ENCODE measurements at regions not wholly inside any gene's neighbourhood (a gene's known extent, or its start where the extent isn't known, plus 50 kb on each side); places are given as distances from the start of the nearest gene placed in this dataset.

DNA sequence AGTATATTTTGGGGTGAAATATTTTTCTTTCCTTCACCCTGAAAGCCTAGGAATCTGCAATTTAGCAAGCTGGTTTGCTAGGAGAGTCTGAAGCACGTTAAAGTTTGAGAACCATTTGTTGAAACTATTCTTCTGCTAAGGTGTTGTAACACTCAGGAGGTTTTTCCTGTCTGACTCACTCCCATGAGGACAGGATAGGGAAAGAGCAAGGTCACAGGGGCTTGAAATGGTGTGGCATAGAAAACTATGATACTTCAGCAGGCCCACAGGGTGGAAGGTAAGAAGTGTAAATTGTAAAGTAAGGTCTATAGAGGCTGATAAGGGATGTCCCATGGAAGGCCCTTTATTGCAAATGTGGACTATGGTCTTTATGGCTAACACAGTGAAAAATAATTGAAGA, 177.7 kb upstream of the ZC3H15 start:
- Histone ChIP-seq H3K4me3 (ENCODE audit: control extremely low read depth in 1 of 5, extremely low read depth in 1 of 5, insufficient read depth in 1 of 5, low read depth in 2 of 5, low read length in 4 of 5) (no peak overlapping the region), H3K79me2 (ENCODE audit: control insufficient read depth, insufficient read depth, low read length) (no peaks in the 10 kb centered on the region), H3K9ac (ENCODE audit: low read length) (no peak overlapping the region), H3K27me3 (replicated peaks in 1 of 4; ENCODE audit: control extremely low read depth in 1 of 4, control insufficient read depth in 3 of 4, insufficient read depth in 4 of 4, low read length in 3 of 4) (no peaks in the 10 kb centered on the region), H3K9me3 (ENCODE audit: control extremely low read depth in 1 of 3, control insufficient read depth in 2 of 3, insufficient read depth in 1 of 3, low read length in 2 of 3) (peaks cover 0 to 11% (median 8%) of the 10 kb centered on the region in 3 donors), H3K4me2 (replicated peaks; ENCODE audit: low read depth, low read length, poor library complexity, severe bottlenecking) (no peak overlapping the region), H3K4me1 (ENCODE audit: control insufficient read depth in 2 of 2, insufficient read depth in 2 of 2, low read length in 2 of 2) (no peaks in the 10 kb centered on the region), H3K36me3 (replicated peaks in 1 of 2; ENCODE audit: control extremely low read depth in 1 of 2, control insufficient read depth in 1 of 2, extremely low read depth in 1 of 2, insufficient read depth in 2 of 2, low read length in 1 of 2) (peaks cover 0 to 2% of the 10 kb centered on the region in 2 experiments), H3K27ac (ENCODE audit: low read length in 2 of 2) (no peak overlapping the region), H4K20me1 (ENCODE audit: control insufficient read depth, insufficient read depth, low read length, poor library complexity, severe bottlenecking) (no peaks in the 10 kb centered on the region), H2AFZ (ENCODE audit: insufficient read depth, low read depth, low read length, poor library complexity, severe bottlenecking) (no peak overlapping the region)
- 82% methylated on average over 1 of the region's 1 CpG for WGBS (ENCODE audit: insufficient coverage)
- no peak overlapping the region for H3K27ac Mint-ChIP-seq
- ChIA-PET POLR2A (no interaction called here), CTCF (no interaction called here)
- no peaks in the 10 kb centered on the region for H3K4me1 Mint-ChIP-seq
- DNase-seq, result no peak
- no peak overlapping the region for H3K4me3 Mint-ChIP-seq
- intact Hi-C loops (cut with micrococcal nuclease), result no loop called here
- peaks cover 3% of the 10 kb centered on the region for H3K9me3 Mint-ChIP-seq (ENCODE audit: insufficient read depth)
- no peak for TF ChIP-seq EZH2 (IDR thresholded peaks at IDR 0.05; ENCODE audit: borderline replicate concordance, insufficient read depth, low read depth, low read length, poor library complexity, severe bottlenecking)
- TF ChIP-seq, protein P1, sequence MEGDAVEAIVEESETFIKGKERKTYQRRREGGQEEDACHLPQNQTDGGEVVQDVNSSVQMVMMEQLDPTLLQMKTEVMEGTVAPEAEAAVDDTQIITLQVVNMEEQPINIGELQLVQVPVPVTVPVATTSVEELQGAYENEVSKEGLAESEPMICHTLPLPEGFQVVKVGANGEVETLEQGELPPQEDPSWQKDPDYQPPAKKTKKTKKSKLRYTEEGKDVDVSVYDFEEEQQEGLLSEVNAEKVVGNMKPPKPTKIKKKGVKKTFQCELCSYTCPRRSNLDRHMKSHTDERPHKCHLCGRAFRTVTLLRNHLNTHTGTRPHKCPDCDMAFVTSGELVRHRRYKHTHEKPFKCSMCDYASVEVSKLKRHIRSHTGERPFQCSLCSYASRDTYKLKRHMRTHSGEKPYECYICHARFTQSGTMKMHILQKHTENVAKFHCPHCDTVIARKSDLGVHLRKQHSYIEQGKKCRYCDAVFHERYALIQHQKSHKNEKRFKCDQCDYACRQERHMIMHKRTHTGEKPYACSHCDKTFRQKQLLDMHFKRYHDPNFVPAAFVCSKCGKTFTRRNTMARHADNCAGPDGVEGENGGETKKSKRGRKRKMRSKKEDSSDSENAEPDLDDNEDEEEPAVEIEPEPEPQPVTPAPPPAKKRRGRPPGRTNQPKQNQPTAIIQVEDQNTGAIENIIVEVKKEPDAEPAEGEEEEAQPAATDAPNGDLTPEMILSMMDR (IDR thresholded peaks at IDR 0.05), result no peak
- no peaks in the 10 kb centered on the region for H3K27me3 Mint-ChIP-seq
- no peak for ATAC-seq (ENCODE audit: low read depth)

DNA sequence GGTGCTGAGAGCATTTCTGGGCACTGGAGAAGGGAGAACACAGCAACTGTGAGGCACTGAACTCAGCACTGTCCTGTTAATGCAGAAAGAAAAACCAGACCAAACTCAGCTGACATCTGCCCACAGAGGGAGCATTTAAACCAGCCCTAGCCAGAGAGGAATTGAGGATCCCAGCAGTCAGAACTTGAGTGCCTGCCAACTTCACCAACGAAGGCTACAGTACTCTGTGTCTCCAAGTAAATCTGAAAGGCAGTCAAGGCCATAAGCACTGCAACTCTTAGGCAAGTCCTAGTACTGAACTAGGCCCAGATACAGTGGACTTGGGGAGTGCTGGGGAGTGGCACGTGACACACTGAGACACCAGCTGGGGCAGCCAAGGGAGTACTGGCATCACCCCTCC, 176.2 kb upstream of the ZC3H15 start:
- H3K27me3 Mint-ChIP-seq, result no peaks in the 10 kb centered on the region
- ATAC-seq (ENCODE audit: low read depth), result no peak

More for the DNA sequence above, 176.2 kb upstream of the ZC3H15 start:
- Mint-ChIP-seq H3K9me3 (ENCODE audit: insufficient read depth) (peaks cover 8% of the 10 kb centered on the region), H3K4me1 (no peaks in the 10 kb centered on the region), H3K4me3 (no peak overlapping the region), H3K27ac (no peak overlapping the region)
- WGBS (ENCODE audit: insufficient coverage), result 60% methylated on average over 1 of the region's 2 CpGs
- no peak for DNase-seq
- H3K4me2 ChIP-seq (replicated peaks; ENCODE audit: low read depth, low read length, poor library complexity, severe bottlenecking), result no peak overlapping the region
- ChIA-PET CTCF (no interaction called here), POLR2A (no interaction called here)
- peaks cover 0 to 13% (median 8%) of the 10 kb centered on the region in 3 donors for H3K9me3 ChIP-seq (ENCODE audit: control extremely low read depth in 1 of 3, control insufficient read depth in 2 of 3, insufficient read depth in 1 of 3, low read length in 2 of 3)
- H2AFZ ChIP-seq (ENCODE audit: insufficient read depth, low read depth, low read length, poor library complexity, severe bottlenecking), result no peak overlapping the region
- H3K4me3 ChIP-seq (ENCODE audit: control extremely low read depth in 1 of 5, extremely low read depth in 1 of 5, insufficient read depth in 1 of 5, low read depth in 2 of 5, low read length in 4 of 5), result no peak overlapping the region
- no peaks in the 10 kb centered on the region for H4K20me1 ChIP-seq (ENCODE audit: control insufficient read depth, insufficient read depth, low read length, poor library complexity, severe bottlenecking)
- TF ChIP-seq, protein P1 (IDR thresholded peaks at IDR 0.05), result no peak
- no peak for TF ChIP-seq EZH2 (IDR thresholded peaks at IDR 0.05; ENCODE audit: borderline replicate concordance, insufficient read depth, low read depth, low read length, poor library complexity, severe bottlenecking)
- no peaks in the 10 kb centered on the region for H3K79me2 ChIP-seq (ENCODE audit: control insufficient read depth, insufficient read depth, low read length)
- no peak overlapping the region for H3K27ac ChIP-seq (ENCODE audit: low read length in 2 of 2)
- no peaks in the 10 kb centered on the region for H3K4me1 ChIP-seq (ENCODE audit: control insufficient read depth in 2 of 2, insufficient read depth in 2 of 2, low read length in 2 of 2)
- H3K9ac ChIP-seq (ENCODE audit: low read length), result no peak overlapping the region
- H3K27me3 ChIP-seq (replicated peaks in 1 of 4; ENCODE audit: control extremely low read depth in 1 of 4, control insufficient read depth in 3 of 4, insufficient read depth in 4 of 4, low read length in 3 of 4), result no peaks in the 10 kb centered on the region
- intact Hi-C loops (cut with micrococcal nuclease), result no loop called here
- peaks cover 0 to 2% of the 10 kb centered on the region in 2 experiments for H3K36me3 ChIP-seq (replicated peaks in 1 of 2; ENCODE audit: control extremely low read depth in 1 of 2, control insufficient read depth in 1 of 2, extremely low read depth in 1 of 2, insufficient read depth in 2 of 2, low read length in 1 of 2)
